ENCODE measurements at regions not wholly inside any gene's neighbourhood (a gene's known extent, or its start where the extent isn't known, plus 50 kb on each side); places are given as distances from the start of the nearest gene placed in this dataset.

GRCh38 chr4:32525420-32525819, 1805.3 kb downstream of the PCDH7 start:
- DNase-seq (ENCODE audit: low read depth, low spot score): no peak

GRCh38 chr4:32544846-32545245, 1824.7 kb downstream of the PCDH7 start:
- no peak for DNase-seq (ENCODE audit: low read depth, low spot score)

GRCh38 chr4:32551943-32552342, 1831.8 kb downstream of the PCDH7 start:
- no peak for DNase-seq (ENCODE audit: low read depth, low spot score)

GRCh38 chr4:32560306-32560705, 1840.1 kb downstream of the PCDH7 start:
- peak; percentile 12 for DNase-seq (ENCODE audit: low read depth, low spot score)

- no peak for DNase-seq (ENCODE audit: low read depth, low spot score)
Observed at GRCh38 chr4:32562010-32562409, 1841.8 kb downstream of the PCDH7 start.

- no peak for DNase-seq (ENCODE audit: low read depth, low spot score)
Observed at GRCh38 chr4:32564626-32565025, 1844.5 kb downstream of the PCDH7 start.

- DNase-seq (ENCODE audit: low read depth, low spot score): no peak
Observed at GRCh38 chr4:32569861-32570260, 1849.7 kb downstream of the PCDH7 start.

- no peak for DNase-seq (ENCODE audit: low read depth, low spot score)
Observed at GRCh38 chr4:32572366-32572765, 1852.2 kb downstream of the PCDH7 start.

GRCh38 chr4:32574803-32575202, 1854.6 kb downstream of the PCDH7 start:
- no peak for DNase-seq (ENCODE audit: low read depth, low spot score)

- no peak for DNase-seq (ENCODE audit: low read depth, low spot score)
Observed at GRCh38 chr4:32589097-32589496, 1868.9 kb downstream of the PCDH7 start.

- no peak for DNase-seq (ENCODE audit: low read depth, low spot score)
Observed at GRCh38 chr4:32589853-32590252, 1869.7 kb downstream of the PCDH7 start.

GRCh38 chr4:32597354-32597753, 1877.2 kb downstream of the PCDH7 start:
- no peak for DNase-seq (ENCODE audit: low read depth, low spot score)

GRCh38 chr4:32601848-32602247, 1881.7 kb downstream of the PCDH7 start:
- no peak for DNase-seq (ENCODE audit: low read depth, low spot score)

GRCh38 chr4:32607978-32608377, 1887.8 kb downstream of the PCDH7 start:
- no peak for DNase-seq (ENCODE audit: low read depth, low spot score)

- DNase-seq (ENCODE audit: low read depth, low spot score): no peak
Observed at GRCh38 chr4:32624943-32625603, 1904.9 kb downstream of the PCDH7 start.

GRCh38 chr4:32625687-32626337, 1905.6 kb downstream of the PCDH7 start:
- DNase-seq (ENCODE audit: low read depth, low spot score): no peak

GRCh38 chr4:32631831-32632230, 1911.7 kb downstream of the PCDH7 start:
- no peak for DNase-seq (ENCODE audit: low read depth, low spot score)

GRCh38 chr4:32633421-32633820, 1913.3 kb downstream of the PCDH7 start:
- DNase-seq (ENCODE audit: low read depth, low spot score): no peak

GRCh38 chr4:32645653-32646052, 1925.5 kb downstream of the PCDH7 start:
- no peak for DNase-seq (ENCODE audit: low read depth, low spot score)

GRCh38 chr4:32658019-32658418, 1937.8 kb downstream of the PCDH7 start:
- DNase-seq (ENCODE audit: low read depth, low spot score): no peak

- DNase-seq (ENCODE audit: low read depth, low spot score): no peak
Observed at GRCh38 chr4:32661229-32661628, 1941.1 kb downstream of the PCDH7 start.

GRCh38 chr4:32662803-32663202, 1942.6 kb downstream of the PCDH7 start:
- no peak for DNase-seq (ENCODE audit: low read depth, low spot score)

GRCh38 chr4:32672359-32672758, 1952.2 kb downstream of the PCDH7 start:
- DNase-seq (ENCODE audit: low read depth, low spot score): no peak

- DNase-seq (ENCODE audit: low read depth, low spot score): no peak
Observed at GRCh38 chr4:32680946-32681345, 1960.8 kb downstream of the PCDH7 start.
